ENCODE measurements at regions not wholly inside any gene's neighbourhood (a gene's known extent, or its start where the extent isn't known, plus 50 kb on each side); places are given as distances from the start of the nearest gene placed in this dataset.

GRCh38 chr2:35938838-35939237 lies 416.7 kb upstream of the CRIM1 start:
- no peak for DNase-seq (ENCODE audit: low read depth in 2 of 2)

- DNase-seq (ENCODE audit: low read depth in 2 of 2): no peak
These were observed 422.5 kb upstream of the CRIM1 start for GRCh38 chr2:35933031-35933430.

- DNase-seq (ENCODE audit: low read depth in 2 of 2): no peak
These were observed 423.2 kb upstream of the CRIM1 start for GRCh38 chr2:35932276-35932963.

- DNase-seq (ENCODE audit: low read depth in 2 of 2): no peak
These were observed 424.0 kb upstream of the CRIM1 start for GRCh38 chr2:35931626-35932025.

GRCh38 chr2:35931115-35931514 lies 424.5 kb upstream of the CRIM1 start:
- no peak for DNase-seq (ENCODE audit: low read depth in 2 of 2)

- no peak for DNase-seq (ENCODE audit: low read depth in 2 of 2)
These were observed 426.0 kb upstream of the CRIM1 start for GRCh38 chr2:35929551-35929950.

- DNase-seq (ENCODE audit: low read depth in 2 of 2): no peak
These were observed 435.5 kb upstream of the CRIM1 start for GRCh38 chr2:35920061-35920460.

GRCh38 chr2:35915261-35915660 lies 440.3 kb upstream of the CRIM1 start:
- DNase-seq (ENCODE audit: low read depth in 2 of 2): no peak

- DNase-seq (ENCODE audit: low read depth in 2 of 2): no peak
These were observed 463.6 kb upstream of the CRIM1 start for GRCh38 chr2:35891936-35892335.

- DNase-seq (ENCODE audit: low read depth in 2 of 2): no peak
These were observed 464.1 kb upstream of the CRIM1 start for GRCh38 chr2:35891528-35891927.

- no peak for DNase-seq (ENCODE audit: low read depth in 2 of 2)
These were observed 468.4 kb upstream of the CRIM1 start for GRCh38 chr2:35887146-35887545.

GRCh38 chr2:35873921-35874320 lies 481.7 kb upstream of the CRIM1 start:
- no peak for DNase-seq (ENCODE audit: low read depth in 2 of 2)

- no peak for DNase-seq (ENCODE audit: low read depth in 2 of 2)
These were observed 483.9 kb upstream of the CRIM1 start for GRCh38 chr2:35871672-35872071.

GRCh38 chr2:35870713-35871112 lies 484.9 kb upstream of the CRIM1 start:
- no peak for DNase-seq (ENCODE audit: low read depth in 2 of 2)

GRCh38 chr2:35864141-35864540 lies 491.4 kb upstream of the CRIM1 start:
- DNase-seq (ENCODE audit: low read depth in 2 of 2): no peak

GRCh38 chr2:35858216-35858615 lies 497.4 kb upstream of the CRIM1 start:
- DNase-seq (ENCODE audit: low read depth in 2 of 2): no peak

GRCh38 chr2:35857498-35857897 lies 498.1 kb upstream of the CRIM1 start:
- no peak for DNase-seq (ENCODE audit: low read depth in 2 of 2)

- no peak for DNase-seq (ENCODE audit: low read depth in 2 of 2)
These were observed 524.2 kb upstream of the CRIM1 start for GRCh38 chr2:35831385-35831784.

- DNase-seq (ENCODE audit: low read depth in 2 of 2): no peak
These were observed 524.7 kb upstream of the CRIM1 start for GRCh38 chr2:35830833-35831232.

- DNase-seq (ENCODE audit: low read depth in 2 of 2): no peak
These were observed 528.5 kb upstream of the CRIM1 start for GRCh38 chr2:35827086-35827485.

- DNase-seq (ENCODE audit: low read depth in 2 of 2): no peak
These were observed 532.9 kb upstream of the CRIM1 start for GRCh38 chr2:35822716-35823115.

GRCh38 chr2:35821675-35822074 lies 533.9 kb upstream of the CRIM1 start:
- no peak for DNase-seq (ENCODE audit: low read depth in 2 of 2)

- no peak for DNase-seq (ENCODE audit: low read depth in 2 of 2)
These were observed 535.2 kb upstream of the CRIM1 start for GRCh38 chr2:35820391-35820790.

GRCh38 chr2:35819033-35819432 lies 536.5 kb upstream of the CRIM1 start:
- no peak for DNase-seq (ENCODE audit: low read depth in 2 of 2)
